ENCODE measurements at regions not wholly inside any gene's neighbourhood (a gene's known extent, or its start where the extent isn't known, plus 50 kb on each side); places are given as distances from the start of the nearest gene placed in this dataset.

DNA sequence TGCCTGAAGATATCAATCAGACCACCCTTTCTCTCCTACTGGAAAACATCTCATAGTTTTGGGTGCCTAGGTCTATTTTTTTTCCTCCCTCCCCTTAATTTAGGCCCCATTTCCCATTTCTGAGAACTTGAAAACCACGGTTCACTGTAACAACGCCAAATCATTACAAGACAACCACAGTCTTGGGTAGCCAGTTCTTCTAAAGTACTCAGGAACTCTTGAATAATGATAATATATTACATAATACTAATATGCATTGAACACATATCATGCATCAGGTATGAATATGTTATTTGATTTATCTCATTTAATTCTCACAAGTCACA lies 185.1 kb upstream of the ADO start:
- Histone ChIP-seq H3K27me3 (no peaks in the 10 kb centered on the region), H3K27ac (peak overlapping the region; percentile 97), H3K36me3 (no peaks in the 10 kb centered on the region), H3K4me1 (ENCODE audit: control insufficient read depth in 1 of 2, insufficient read depth in 1 of 2, low read depth in 1 of 2, low read length in 1 of 2) (peaks cover 63 to 67% of the 10 kb centered on the region in 2 experiments), H3K4me3 (ENCODE audit: low read depth in 1 of 2, low read length in 1 of 2) (peak overlapping the region in 1 of 2 experiments; percentile 44), H3K9me3 (no peaks in the 10 kb centered on the region)
- no peak for TF ChIP-seq CTCF (IDR thresholded peaks at IDR 0.05)

DNA sequence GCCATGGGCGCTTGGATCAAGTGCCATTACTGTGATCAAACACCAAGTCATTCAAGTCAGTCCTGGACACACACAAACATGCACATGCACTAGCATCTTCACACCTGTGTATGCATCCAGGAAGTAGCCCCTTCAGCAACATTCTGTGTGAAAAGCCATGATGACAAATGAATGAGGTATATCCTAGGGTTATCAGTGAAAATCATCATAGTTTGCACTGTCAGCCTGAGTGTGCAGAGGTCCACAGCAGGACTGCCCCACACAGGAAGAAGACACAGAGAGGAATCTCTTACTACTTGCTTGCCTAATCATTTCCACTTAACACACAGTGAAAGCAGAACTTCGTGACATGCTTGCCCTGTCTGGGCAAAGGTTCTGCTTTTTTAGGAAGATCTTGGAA lies 184.0 kb upstream of the ADO start:
- peaks cover 63 to 67% of the 10 kb centered on the region in 2 experiments for H3K4me1 ChIP-seq (ENCODE audit: control insufficient read depth in 1 of 2, insufficient read depth in 1 of 2, low read depth in 1 of 2, low read length in 1 of 2)
- TF ChIP-seq CTCF (IDR thresholded peaks at IDR 0.05), result peak; percentile 17
- H3K27me3 ChIP-seq, result no peaks in the 10 kb centered on the region
- H3K27ac ChIP-seq, result peak overlapping the region; percentile 97
- peak overlapping the region; percentile 25 to 44 for H3K4me3 ChIP-seq (ENCODE audit: low read depth in 1 of 2, low read length in 1 of 2)
- H3K36me3 ChIP-seq, result no peaks in the 10 kb centered on the region
- H3K9me3 ChIP-seq, result no peaks in the 10 kb centered on the region

- H3K36me3 ChIP-seq, result no peaks in the 10 kb centered on the region
- H3K27ac ChIP-seq, result no peak overlapping the region
- peaks cover 44 to 45% of the 10 kb centered on the region in 2 experiments for H3K4me1 ChIP-seq (ENCODE audit: control insufficient read depth in 1 of 2, insufficient read depth in 1 of 2, low read depth in 1 of 2, low read length in 1 of 2)
- no peak overlapping the region for H3K4me3 ChIP-seq (ENCODE audit: low read depth in 1 of 2, low read length in 1 of 2)
- TF ChIP-seq CTCF (IDR thresholded peaks at IDR 0.05), result no peak
- no peaks in the 10 kb centered on the region for H3K9me3 ChIP-seq
- H3K27me3 ChIP-seq, result no peaks in the 10 kb centered on the region
Measured at GRCh38 chr10:62623223-62623622, 181.3 kb upstream of the ADO start.

DNA sequence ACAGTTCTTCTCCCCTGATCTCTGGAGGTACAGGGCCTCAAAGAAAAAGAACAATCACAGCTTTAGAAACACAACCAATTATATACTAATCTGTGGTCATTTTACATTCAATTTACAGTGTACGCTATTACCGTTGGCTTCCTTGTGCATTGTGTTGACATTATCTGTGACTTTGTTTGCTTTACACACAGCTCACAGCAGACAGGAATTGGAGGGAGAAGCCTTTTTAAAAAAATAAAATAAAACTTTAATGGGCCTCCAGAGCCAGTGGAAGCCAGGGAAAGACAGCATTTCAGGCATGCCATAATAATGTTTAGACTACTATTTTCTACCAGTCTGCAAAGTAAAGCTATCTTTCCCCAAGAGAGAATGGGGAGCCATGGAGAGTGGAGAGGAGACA lies 179.0 kb upstream of the ADO start:
- Histone ChIP-seq H3K4me3 (ENCODE audit: low read depth in 1 of 2, low read length in 1 of 2) (no peak overlapping the region), H3K27ac (no peak overlapping the region), H3K4me1 (ENCODE audit: control insufficient read depth in 1 of 2, insufficient read depth in 1 of 2, low read depth in 1 of 2, low read length in 1 of 2) (peaks cover 21 to 22% of the 10 kb centered on the region in 2 experiments), H3K36me3 (no peaks in the 10 kb centered on the region), H3K9me3 (no peaks in the 10 kb centered on the region), H3K27me3 (no peaks in the 10 kb centered on the region)
- no peak for TF ChIP-seq CTCF (IDR thresholded peaks at IDR 0.05)

GRCh38 chr10:62626079-62626478 lies 178.4 kb upstream of the ADO start:
- no peaks in the 10 kb centered on the region for H3K9me3 ChIP-seq
- TF ChIP-seq CTCF (IDR thresholded peaks at IDR 0.05), result no peak
- H3K27me3 ChIP-seq, result no peaks in the 10 kb centered on the region
- H3K27ac ChIP-seq, result no peak overlapping the region
- peaks cover 15 to 16% of the 10 kb centered on the region in 2 experiments for H3K4me1 ChIP-seq (ENCODE audit: control insufficient read depth in 1 of 2, insufficient read depth in 1 of 2, low read depth in 1 of 2, low read length in 1 of 2)
- no peak overlapping the region for H3K4me3 ChIP-seq (ENCODE audit: low read depth in 1 of 2, low read length in 1 of 2)
- no peaks in the 10 kb centered on the region for H3K36me3 ChIP-seq

- Histone ChIP-seq H3K9me3 (no peaks in the 10 kb centered on the region), H3K27ac (no peak overlapping the region), H3K27me3 (no peaks in the 10 kb centered on the region), H3K36me3 (no peaks in the 10 kb centered on the region), H3K4me3 (ENCODE audit: low read depth in 1 of 2, low read length in 1 of 2) (no peak overlapping the region), H3K4me1 (ENCODE audit: control insufficient read depth in 1 of 2, insufficient read depth in 1 of 2, low read depth in 1 of 2, low read length in 1 of 2) (peaks cover 15 to 16% of the 10 kb centered on the region in 2 experiments)
- TF ChIP-seq CTCF (IDR thresholded peaks at IDR 0.05), result no peak
Measured at GRCh38 chr10:62626817-62627216, 177.7 kb upstream of the ADO start.

Data from neutrophil (primary cell).